ENCODE measurements at regions not wholly inside any gene's neighbourhood (a gene's known extent, or its start where the extent isn't known, plus 50 kb on each side); places are given as distances from the start of the nearest gene placed in this dataset.

- Histone ChIP-seq H3K9me3 (ENCODE audit: insufficient read depth, low read length) (no peaks in the 10 kb centered on the region), H3K4me3 (ENCODE audit: insufficient read depth, low read length, poor library complexity, severe bottlenecking) (no peak overlapping the region), H3K9ac (ENCODE audit: low read length) (no peak overlapping the region), H3K27me3 (ENCODE audit: low read length) (no peaks in the 10 kb centered on the region), H3K36me3 (ENCODE audit: low read length) (no peaks in the 10 kb centered on the region), H3K27ac (ENCODE audit: low read depth, low read length) (no peak overlapping the region), H3K79me2 (ENCODE audit: insufficient read depth, low read length) (no peaks in the 10 kb centered on the region), H3F3A (ENCODE audit: insufficient read depth) (no peaks in the 10 kb centered on the region), H4K20me1 (ENCODE audit: low read depth, low read length) (no peaks in the 10 kb centered on the region), H3K9me2 (replicated peaks; ENCODE audit: insufficient read depth, low read length) (no peaks in the 10 kb centered on the region), H2AFZ (ENCODE audit: low read depth, low read length, severe bottlenecking) (no peak overlapping the region), H3K4me2 (ENCODE audit: low read depth, low read length, poor library complexity, severe bottlenecking) (no peak overlapping the region)
- no peak for TF ChIP-seq CTCF (IDR thresholded peaks at IDR 0.05; ENCODE audit: insufficient read depth, low read length, poor library complexity, severe bottlenecking)
- TF ChIP-seq EZH2phosphoT487 (conservative IDR thresholded peaks at IDR 0.05; ENCODE audit: low read length): no peak
Observed at GRCh38 chrX:40496728-40497127, 84.0 kb upstream of the ATP6AP2 start.

- TF ChIP-seq EZH2phosphoT487 (conservative IDR thresholded peaks at IDR 0.05; ENCODE audit: low read length) (no peak), CTCF (IDR thresholded peaks at IDR 0.05; ENCODE audit: insufficient read depth, low read length, poor library complexity, severe bottlenecking) (no peak)
- Histone ChIP-seq H3K9me2 (replicated peaks; ENCODE audit: insufficient read depth, low read length) (no peaks in the 10 kb centered on the region), H3K9me3 (ENCODE audit: insufficient read depth, low read length) (no peaks in the 10 kb centered on the region), H3K4me2 (ENCODE audit: low read depth, low read length, poor library complexity, severe bottlenecking) (no peak overlapping the region), H3K27me3 (ENCODE audit: low read length) (no peaks in the 10 kb centered on the region), H3K27ac (ENCODE audit: low read depth, low read length) (no peak overlapping the region), H3K36me3 (ENCODE audit: low read length) (no peaks in the 10 kb centered on the region), H3K79me2 (ENCODE audit: insufficient read depth, low read length) (no peaks in the 10 kb centered on the region), H3K9ac (ENCODE audit: low read length) (no peak overlapping the region), H3F3A (ENCODE audit: insufficient read depth) (no peaks in the 10 kb centered on the region), H3K4me3 (ENCODE audit: insufficient read depth, low read length, poor library complexity, severe bottlenecking) (no peak overlapping the region), H2AFZ (ENCODE audit: low read depth, low read length, severe bottlenecking) (no peak overlapping the region), H4K20me1 (ENCODE audit: low read depth, low read length) (no peaks in the 10 kb centered on the region)
Observed at GRCh38 chrX:40495659-40496058, 85.1 kb upstream of the ATP6AP2 start.

- no peaks in the 10 kb centered on the region for H4K20me1 ChIP-seq (ENCODE audit: low read depth, low read length)
- H3K27me3 ChIP-seq (ENCODE audit: low read length): no peaks in the 10 kb centered on the region
- TF ChIP-seq EZH2phosphoT487 (conservative IDR thresholded peaks at IDR 0.05; ENCODE audit: low read length) (no peak), CTCF (IDR thresholded peaks at IDR 0.05; ENCODE audit: insufficient read depth, low read length, poor library complexity, severe bottlenecking) (no peak)
- H2AFZ ChIP-seq (ENCODE audit: low read depth, low read length, severe bottlenecking): no peak overlapping the region
- no peaks in the 10 kb centered on the region for H3K36me3 ChIP-seq (ENCODE audit: low read length)
- H3K4me3 ChIP-seq (ENCODE audit: insufficient read depth, low read length, poor library complexity, severe bottlenecking): no peak overlapping the region
- no peaks in the 10 kb centered on the region for H3K9me2 ChIP-seq (replicated peaks; ENCODE audit: insufficient read depth, low read length)
- H3K27ac ChIP-seq (ENCODE audit: low read depth, low read length): no peak overlapping the region
- H3K4me2 ChIP-seq (ENCODE audit: low read depth, low read length, poor library complexity, severe bottlenecking): no peak overlapping the region
- no peak overlapping the region for H3K9ac ChIP-seq (ENCODE audit: low read length)
- H3F3A ChIP-seq (ENCODE audit: insufficient read depth): no peaks in the 10 kb centered on the region
- no peaks in the 10 kb centered on the region for H3K79me2 ChIP-seq (ENCODE audit: insufficient read depth, low read length)
- no peaks in the 10 kb centered on the region for H3K9me3 ChIP-seq (ENCODE audit: insufficient read depth, low read length)
Observed at GRCh38 chrX:40494005-40494404, 86.8 kb upstream of the ATP6AP2 start.

GRCh38 chrX:40488296-40488695 lies 92.5 kb upstream of the ATP6AP2 start:
- H3K27ac ChIP-seq (ENCODE audit: low read depth, low read length): no peak overlapping the region
- no peak for TF ChIP-seq EZH2phosphoT487 (conservative IDR thresholded peaks at IDR 0.05; ENCODE audit: low read length)
- no peak for TF ChIP-seq CTCF (IDR thresholded peaks at IDR 0.05; ENCODE audit: insufficient read depth, low read length, poor library complexity, severe bottlenecking)
- no peaks in the 10 kb centered on the region for H3F3A ChIP-seq (ENCODE audit: insufficient read depth)
- no peak overlapping the region for H3K9ac ChIP-seq (ENCODE audit: low read length)
- no peaks in the 10 kb centered on the region for H3K9me2 ChIP-seq (replicated peaks; ENCODE audit: insufficient read depth, low read length)
- H3K36me3 ChIP-seq (ENCODE audit: low read length): no peaks in the 10 kb centered on the region
- H2AFZ ChIP-seq (ENCODE audit: low read depth, low read length, severe bottlenecking): no peak overlapping the region
- H3K4me3 ChIP-seq (ENCODE audit: insufficient read depth, low read length, poor library complexity, severe bottlenecking): no peak overlapping the region
- no peaks in the 10 kb centered on the region for H4K20me1 ChIP-seq (ENCODE audit: low read depth, low read length)
- no peaks in the 10 kb centered on the region for H3K9me3 ChIP-seq (ENCODE audit: insufficient read depth, low read length)
- no peaks in the 10 kb centered on the region for H3K27me3 ChIP-seq (ENCODE audit: low read length)
- H3K4me2 ChIP-seq (ENCODE audit: low read depth, low read length, poor library complexity, severe bottlenecking): no peak overlapping the region
- H3K79me2 ChIP-seq (ENCODE audit: insufficient read depth, low read length): no peaks in the 10 kb centered on the region

Data from SU-DHL-6 (cell line).